ENCODE measurements at regions not wholly inside any gene's neighbourhood (a gene's known extent, or its start where the extent isn't known, plus 50 kb on each side); places are given as distances from the start of the nearest gene placed in this dataset.
"Not testable (repeated sequence)": the region's sequence is repeated elsewhere in the genome, so short reads cannot be mapped to it uniquely, and the experiment has no call there.

DNA sequence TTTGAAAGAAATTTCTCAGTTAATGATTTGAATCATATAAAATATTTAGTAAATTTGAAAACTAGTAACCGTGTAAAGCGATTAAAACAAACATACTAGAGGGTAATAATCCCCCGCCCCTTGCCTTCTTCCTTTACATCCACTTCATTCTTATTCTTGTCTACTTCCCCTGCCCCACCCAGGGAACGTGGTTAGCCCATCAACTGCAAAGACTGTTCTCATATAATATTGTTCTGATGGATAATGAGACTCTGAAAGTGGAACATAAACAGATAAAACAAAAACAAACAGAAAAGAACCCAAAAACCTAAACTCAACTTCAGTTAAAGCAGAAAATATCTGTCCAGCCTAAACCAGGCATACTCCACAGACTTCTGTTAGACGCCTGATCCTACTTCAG lies 108.1 kb upstream of the GTF2H2C_2 start:
- not testable (repeated sequence) for TF ChIP-seq POLR2AphosphoS5 (IDR thresholded peaks at IDR 0.05; ENCODE audit: low read depth); EZH2 (IDR thresholded peaks at IDR 0.05; ENCODE audit: low read depth, unreplicated experiment); JUNB (IDR thresholded peaks at IDR 0.05; ENCODE audit: unreplicated experiment); ZNF331 (CRISPR knock-in tag; IDR thresholded peaks at IDR 0.05; ENCODE audit: low read depth); REST (IDR thresholded peaks at IDR 0.05; ENCODE audit: unreplicated experiment); CREB1 (CRISPR knock-in tag; IDR thresholded peaks at IDR 0.05; ENCODE audit: low read depth); ZNF114 (CRISPR knock-in tag; IDR thresholded peaks at IDR 0.05); STAT1 (IDR thresholded peaks at IDR 0.05; ENCODE audit: unreplicated experiment)
- TF ChIP-seq, protein P1, sequence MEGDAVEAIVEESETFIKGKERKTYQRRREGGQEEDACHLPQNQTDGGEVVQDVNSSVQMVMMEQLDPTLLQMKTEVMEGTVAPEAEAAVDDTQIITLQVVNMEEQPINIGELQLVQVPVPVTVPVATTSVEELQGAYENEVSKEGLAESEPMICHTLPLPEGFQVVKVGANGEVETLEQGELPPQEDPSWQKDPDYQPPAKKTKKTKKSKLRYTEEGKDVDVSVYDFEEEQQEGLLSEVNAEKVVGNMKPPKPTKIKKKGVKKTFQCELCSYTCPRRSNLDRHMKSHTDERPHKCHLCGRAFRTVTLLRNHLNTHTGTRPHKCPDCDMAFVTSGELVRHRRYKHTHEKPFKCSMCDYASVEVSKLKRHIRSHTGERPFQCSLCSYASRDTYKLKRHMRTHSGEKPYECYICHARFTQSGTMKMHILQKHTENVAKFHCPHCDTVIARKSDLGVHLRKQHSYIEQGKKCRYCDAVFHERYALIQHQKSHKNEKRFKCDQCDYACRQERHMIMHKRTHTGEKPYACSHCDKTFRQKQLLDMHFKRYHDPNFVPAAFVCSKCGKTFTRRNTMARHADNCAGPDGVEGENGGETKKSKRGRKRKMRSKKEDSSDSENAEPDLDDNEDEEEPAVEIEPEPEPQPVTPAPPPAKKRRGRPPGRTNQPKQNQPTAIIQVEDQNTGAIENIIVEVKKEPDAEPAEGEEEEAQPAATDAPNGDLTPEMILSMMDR (conservative IDR thresholded peaks at IDR 0.05; ENCODE audit: low read depth in 2 of 2), result not testable (repeated sequence)

All from GM23338 (cell line).